ENCODE measurements at regions not wholly inside any gene's neighbourhood (a gene's known extent, or its start where the extent isn't known, plus 50 kb on each side); places are given as distances from the start of the nearest gene placed in this dataset.

DNA sequence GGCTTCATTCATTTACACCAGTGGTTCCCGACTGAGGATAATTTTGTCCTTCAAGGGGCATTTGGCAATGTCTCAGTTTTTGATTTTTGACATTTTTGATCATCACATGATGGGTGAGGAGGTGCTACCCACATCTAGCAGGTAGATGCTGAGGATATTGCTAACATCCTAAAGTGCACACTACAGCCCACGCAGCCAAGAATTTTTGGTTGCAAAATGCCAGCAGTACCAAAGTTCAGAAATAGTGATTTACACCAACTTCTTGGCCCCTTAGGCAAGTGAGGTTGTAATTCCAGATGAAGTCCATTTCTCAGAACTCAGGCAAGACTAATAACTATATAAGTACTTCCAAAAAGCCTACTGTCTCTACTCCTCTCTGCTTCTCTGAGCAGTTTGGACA is 80.1 kb upstream of the TSHZ2 start:
- ChIA-PET CTCF (no interaction called here), POLR2A (ENCODE audit: low non-redundant PET) (no interaction called here)
- DNase-seq (ENCODE audit: low spot score): no peak

DNA sequence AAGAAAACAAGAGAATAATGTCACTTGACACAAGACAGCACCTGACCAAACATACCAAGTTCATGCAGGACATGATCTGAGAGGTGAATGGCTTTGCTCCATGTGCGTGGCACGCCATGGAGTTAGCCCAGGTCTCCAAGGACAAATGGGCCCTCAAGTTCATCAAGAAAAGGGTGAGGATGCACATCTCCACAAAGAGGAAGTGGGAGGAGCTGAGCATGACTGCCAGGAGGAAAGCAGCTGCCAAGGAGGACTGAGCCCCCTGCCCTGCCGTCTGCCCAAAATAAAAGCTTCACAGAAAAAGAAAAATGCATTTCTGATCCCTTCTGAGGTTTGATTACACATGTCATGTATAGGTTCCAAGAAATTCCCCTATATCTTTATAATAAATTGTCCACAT is 82.0 kb upstream of the TSHZ2 start:
- no peak overlapping the region for H3K27ac ChIP-seq
- ChIA-PET CTCF (interaction anchor here (0.6 kb wide), 1 partner anchor 738 kb away, joined by 3 read pairs; no protein-coding TSS in a partner anchor), POLR2A (ENCODE audit: low non-redundant PET) (no interaction called here)
- no peak for DNase-seq (ENCODE audit: low spot score)
- TF ChIP-seq, protein P1, sequence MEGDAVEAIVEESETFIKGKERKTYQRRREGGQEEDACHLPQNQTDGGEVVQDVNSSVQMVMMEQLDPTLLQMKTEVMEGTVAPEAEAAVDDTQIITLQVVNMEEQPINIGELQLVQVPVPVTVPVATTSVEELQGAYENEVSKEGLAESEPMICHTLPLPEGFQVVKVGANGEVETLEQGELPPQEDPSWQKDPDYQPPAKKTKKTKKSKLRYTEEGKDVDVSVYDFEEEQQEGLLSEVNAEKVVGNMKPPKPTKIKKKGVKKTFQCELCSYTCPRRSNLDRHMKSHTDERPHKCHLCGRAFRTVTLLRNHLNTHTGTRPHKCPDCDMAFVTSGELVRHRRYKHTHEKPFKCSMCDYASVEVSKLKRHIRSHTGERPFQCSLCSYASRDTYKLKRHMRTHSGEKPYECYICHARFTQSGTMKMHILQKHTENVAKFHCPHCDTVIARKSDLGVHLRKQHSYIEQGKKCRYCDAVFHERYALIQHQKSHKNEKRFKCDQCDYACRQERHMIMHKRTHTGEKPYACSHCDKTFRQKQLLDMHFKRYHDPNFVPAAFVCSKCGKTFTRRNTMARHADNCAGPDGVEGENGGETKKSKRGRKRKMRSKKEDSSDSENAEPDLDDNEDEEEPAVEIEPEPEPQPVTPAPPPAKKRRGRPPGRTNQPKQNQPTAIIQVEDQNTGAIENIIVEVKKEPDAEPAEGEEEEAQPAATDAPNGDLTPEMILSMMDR (conservative IDR thresholded peaks at IDR 0.05; ENCODE audit: low read depth): no peak

More for the DNA sequence above, 80.1 kb upstream of the TSHZ2 start:
- TF ChIP-seq, protein P1 (conservative IDR thresholded peaks at IDR 0.05; ENCODE audit: low read depth): no peak
- H3K27ac ChIP-seq: no peak overlapping the region

GRCh38 chr20:52889225-52889624 is 82.9 kb upstream of the TSHZ2 start:
- DNase-seq (ENCODE audit: low spot score): peak; percentile 74
- CTCF ChIA-PET: interaction anchor here (0.7 kb wide), 2 partner anchors 103 to 137 kb away, joined by 4 read pairs; no protein-coding TSS in a partner anchor
- TF ChIP-seq, protein P1 (conservative IDR thresholded peaks at IDR 0.05; ENCODE audit: low read depth): no peak
- no peak overlapping the region for H3K27ac ChIP-seq
- POLR2A ChIA-PET (ENCODE audit: low non-redundant PET): no interaction called here

DNA sequence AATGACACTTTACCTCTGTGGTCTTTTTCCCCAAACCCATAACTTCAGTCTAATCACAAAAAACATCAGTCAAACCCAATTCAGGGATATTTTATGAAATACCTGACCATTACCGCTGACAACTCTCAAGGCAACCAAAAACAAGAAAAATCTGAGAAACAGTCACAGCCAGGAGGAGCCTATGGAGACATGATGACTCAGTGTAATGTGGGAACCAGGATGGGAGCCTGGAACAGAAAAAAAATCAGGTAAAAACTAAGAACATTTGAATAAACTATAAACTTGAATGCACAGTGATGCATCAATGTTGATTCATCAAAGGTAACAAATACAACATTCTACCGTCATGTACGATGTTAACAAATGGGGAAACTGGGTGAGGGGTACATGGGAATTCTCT is 84.1 kb upstream of the TSHZ2 start:
- TF ChIP-seq, protein P1 (conservative IDR thresholded peaks at IDR 0.05; ENCODE audit: low read depth): no peak
- ChIA-PET POLR2A (ENCODE audit: low non-redundant PET) (no interaction called here), CTCF (no interaction called here)
- DNase-seq (ENCODE audit: low spot score): peak; percentile 30
- no peak overlapping the region for H3K27ac ChIP-seq

DNA sequence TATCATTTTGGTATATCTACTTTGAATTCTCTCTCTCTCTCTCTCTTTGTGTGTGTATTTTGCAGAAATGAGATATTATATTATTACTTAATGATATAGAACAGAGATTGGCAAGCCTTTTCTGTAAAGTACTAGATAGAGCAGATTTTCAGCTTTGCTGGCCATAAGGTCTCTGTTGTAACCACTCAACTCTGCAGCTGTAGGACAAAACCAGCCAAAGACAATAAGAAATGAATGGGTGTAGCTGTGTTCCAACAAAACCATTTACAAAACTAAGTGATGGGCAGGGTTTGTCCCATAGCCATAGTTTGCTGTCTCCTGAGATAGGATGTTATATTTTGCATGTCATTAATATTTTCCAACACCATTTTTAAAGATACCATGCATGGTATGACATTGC is 91.2 kb upstream of the TSHZ2 start:
- TF ChIP-seq, protein P1 (conservative IDR thresholded peaks at IDR 0.05; ENCODE audit: low read depth): no peak
- POLR2A ChIA-PET (ENCODE audit: low non-redundant PET): no interaction called here
- H3K27ac ChIP-seq: no peak overlapping the region
- CTCF ChIA-PET: interaction anchor here (1.0 kb wide), 2 partner anchors 8 to 25 kb away, joined by 3 to 4 read pairs; no protein-coding TSS in a partner anchor
- no peak for DNase-seq (ENCODE audit: low spot score)

GRCh38 chr20:52880259-52880658 is 91.9 kb upstream of the TSHZ2 start:
- CTCF ChIA-PET: no interaction called here
- TF ChIP-seq, protein P1 (conservative IDR thresholded peaks at IDR 0.05; ENCODE audit: low read depth): no peak

DNA sequence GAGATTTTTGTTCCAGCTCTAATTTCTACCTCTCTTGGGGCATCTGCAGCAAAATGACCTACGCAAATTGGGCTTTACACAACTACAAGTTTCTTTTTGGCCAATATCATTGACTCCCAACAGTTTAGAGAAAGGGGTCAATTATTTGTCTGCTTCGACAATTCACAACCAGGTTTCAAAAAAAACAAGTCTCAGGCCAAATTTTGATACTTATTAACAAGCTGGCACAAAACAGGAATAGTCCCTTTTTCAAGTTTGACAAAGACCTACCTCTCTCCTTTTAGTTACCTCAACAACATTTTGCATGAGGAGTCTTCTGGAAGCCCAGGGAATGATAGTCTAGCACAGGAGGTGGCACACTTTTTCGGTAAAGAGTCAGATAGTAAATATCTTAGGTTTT is 97.9 kb upstream of the TSHZ2 start:
- DNase-seq (ENCODE audit: low spot score): no peak
- CTCF ChIA-PET: no interaction called here
- POLR2A ChIA-PET (ENCODE audit: low non-redundant PET): no interaction called here
- H3K27ac ChIP-seq: no peak overlapping the region
- TF ChIP-seq, protein P1 (conservative IDR thresholded peaks at IDR 0.05; ENCODE audit: low read depth): no peak

More at GRCh38 chr20:52880259-52880658, 91.9 kb upstream of the TSHZ2 start:
- POLR2A ChIA-PET (ENCODE audit: low non-redundant PET): no interaction called here
- H3K27ac ChIP-seq: no peak overlapping the region
- no peak for DNase-seq (ENCODE audit: low spot score)

Measured in RWPE1 (cell line).